GM19240 (cell line): ENCODE measurements at regions not wholly inside any gene's neighbourhood (a gene's known extent, or its start where the extent isn't known, plus 50 kb on each side); places are given as distances from the start of the nearest gene placed in this dataset.

ENCODE experiments used
- DNase-seq: peaks from one replicate; pipeline ENCODE4 v3.0.0; 2011; ENCODE audit warnings: low spot score; ENCODE audit not compliant: insufficient read length

GRCh38 chr1:13968361-13968760 lies 268.4 kb downstream of the PRDM2 start:
- no peak for DNase-seq

- DNase-seq = no peak
Observed at GRCh38 chr1:13970631-13971247, 270.8 kb downstream of the PRDM2 start.

DNA sequence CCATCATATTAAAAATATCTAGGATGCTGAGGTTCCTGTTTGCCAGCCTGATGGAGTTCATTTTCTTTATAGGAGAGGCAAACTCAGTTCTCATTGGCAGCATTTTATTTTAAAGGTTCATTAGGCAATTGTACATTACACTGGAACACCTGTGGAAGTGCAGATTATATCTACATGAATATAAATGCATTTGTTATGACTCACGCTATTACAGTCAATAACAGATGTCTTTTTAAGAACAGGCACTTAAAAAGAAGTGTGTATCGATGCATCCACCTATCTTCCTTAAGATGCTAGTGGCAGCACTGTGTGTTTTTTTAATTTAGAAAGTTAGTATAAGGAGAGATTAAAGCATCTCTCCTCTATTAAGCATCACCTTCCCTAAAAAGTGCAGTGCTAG lies 276.5 kb downstream of the PRDM2 start:
- no peak for DNase-seq

DNA sequence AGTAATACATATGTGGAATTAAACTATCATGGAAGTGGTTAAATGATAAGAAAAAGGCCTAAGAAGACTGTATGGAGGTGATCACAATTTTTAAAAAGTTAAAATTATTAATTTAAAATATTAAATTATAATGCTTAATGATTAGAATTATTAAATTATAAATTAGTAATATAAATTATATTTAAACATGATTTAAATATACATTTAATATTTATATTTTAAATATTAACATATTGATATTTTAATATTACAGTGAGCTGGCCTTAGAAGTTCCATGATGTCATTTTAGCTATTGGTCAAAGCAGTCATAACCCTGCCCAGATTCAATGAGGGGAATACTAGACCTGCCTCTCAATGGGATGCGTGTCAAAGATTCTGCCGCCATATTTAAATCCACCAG lies 281.2 kb downstream of the PRDM2 start:
- no peak for DNase-seq

- no peak for DNase-seq
Observed at GRCh38 chr1:13983393-13983792, 283.4 kb downstream of the PRDM2 start.

DNA sequence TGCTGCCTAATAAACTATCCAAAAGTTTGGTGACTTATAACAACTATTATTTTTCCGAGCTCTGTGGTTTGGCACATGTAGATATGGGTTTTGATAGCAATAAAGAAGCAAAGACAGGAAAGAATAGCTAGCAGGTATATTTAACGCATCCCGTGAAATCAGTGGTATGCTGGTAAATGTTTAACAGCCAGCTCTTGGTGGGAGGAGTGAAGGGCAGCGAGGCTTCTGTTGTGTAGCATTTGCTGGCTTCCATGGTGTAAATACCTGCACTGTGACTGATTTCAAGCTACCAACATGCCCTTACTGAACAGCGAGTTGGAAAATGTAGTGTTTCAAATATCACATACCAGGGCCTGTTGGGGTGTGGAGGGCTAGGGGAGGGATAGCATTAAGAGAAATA lies 291.0 kb downstream of the PRDM2 start:
- no peak for DNase-seq

GRCh38 chr1:13992489-13993285 lies 292.7 kb downstream of the PRDM2 start:
- no peak for DNase-seq

GRCh38 chr1:13994386-13994785 lies 294.4 kb downstream of the PRDM2 start:
- DNase-seq = no peak

DNA sequence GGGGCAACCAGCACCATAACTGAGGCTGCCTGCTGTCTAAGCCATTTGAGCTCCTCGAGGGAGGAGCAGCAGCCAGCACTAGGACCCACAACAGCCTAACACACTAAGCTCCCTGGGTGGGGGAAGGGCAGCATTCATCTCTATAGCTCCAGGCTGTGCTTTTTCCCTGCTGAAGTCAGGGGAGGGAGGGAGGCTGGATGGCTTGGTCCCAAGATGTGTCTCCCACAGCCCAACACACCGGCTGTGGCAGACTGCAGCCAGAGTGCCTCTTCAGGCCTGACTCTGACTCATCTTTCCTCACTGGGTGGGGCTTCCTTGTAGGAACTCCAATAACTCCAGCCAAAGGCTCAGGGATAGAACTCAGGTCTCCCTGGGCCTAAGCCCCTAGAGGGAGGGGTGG lies 296.3 kb downstream of the PRDM2 start:
- no peak for DNase-seq

DNA sequence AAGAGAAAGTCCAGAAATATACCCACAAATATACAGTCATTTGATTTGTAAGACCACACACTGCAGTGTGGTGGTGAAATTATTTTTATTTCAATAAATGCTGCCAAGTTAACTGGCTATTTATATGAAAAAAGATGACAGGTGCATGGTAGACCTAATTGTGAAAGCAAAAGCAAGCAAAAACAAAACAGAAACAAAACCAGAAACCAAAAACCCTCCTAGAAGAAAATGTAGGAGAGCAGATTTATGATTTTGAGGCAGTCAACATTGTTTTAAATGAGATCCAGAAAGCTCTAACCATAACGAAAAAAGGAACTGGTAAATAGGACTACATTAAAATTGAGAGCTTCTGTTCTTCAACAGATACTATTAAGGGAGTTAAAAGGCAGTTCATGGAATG lies 303.6 kb downstream of the PRDM2 start:
- DNase-seq = no peak

- no peak for DNase-seq
Observed at GRCh38 chr1:14009582-14009981, 309.6 kb downstream of the PRDM2 start.

GRCh38 chr1:14010476-14010875 lies 310.5 kb downstream of the PRDM2 start:
- no peak for DNase-seq

GRCh38 chr1:14011132-14011531 lies 311.1 kb downstream of the PRDM2 start:
- no peak for DNase-seq

DNA sequence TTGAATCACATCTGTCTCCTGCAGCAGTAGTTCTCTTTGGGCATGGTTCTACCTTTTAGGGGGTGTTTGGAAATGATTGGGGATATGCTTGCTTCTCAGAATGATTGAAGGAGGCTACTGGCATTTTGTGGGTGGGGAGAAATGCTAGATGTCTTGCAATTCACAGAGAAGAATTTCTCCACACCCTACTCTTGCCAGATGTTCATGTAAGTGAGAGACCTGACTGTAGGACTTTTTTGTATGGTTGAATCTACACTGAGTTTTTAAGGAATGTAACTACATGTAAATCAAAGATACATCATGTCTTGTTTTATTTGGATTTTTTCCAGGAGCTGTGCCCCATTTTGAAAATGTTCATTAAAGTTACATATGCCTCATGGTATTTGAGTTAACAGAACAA lies 311.9 kb downstream of the PRDM2 start:
- DNase-seq = no peak

- no peak for DNase-seq
Observed at GRCh38 chr1:14014929-14015328, 314.9 kb downstream of the PRDM2 start.

GRCh38 chr1:14015917-14016316 lies 315.9 kb downstream of the PRDM2 start:
- no peak for DNase-seq

- DNase-seq = no peak
Observed at GRCh38 chr1:14017531-14017961, 317.6 kb downstream of the PRDM2 start.

DNA sequence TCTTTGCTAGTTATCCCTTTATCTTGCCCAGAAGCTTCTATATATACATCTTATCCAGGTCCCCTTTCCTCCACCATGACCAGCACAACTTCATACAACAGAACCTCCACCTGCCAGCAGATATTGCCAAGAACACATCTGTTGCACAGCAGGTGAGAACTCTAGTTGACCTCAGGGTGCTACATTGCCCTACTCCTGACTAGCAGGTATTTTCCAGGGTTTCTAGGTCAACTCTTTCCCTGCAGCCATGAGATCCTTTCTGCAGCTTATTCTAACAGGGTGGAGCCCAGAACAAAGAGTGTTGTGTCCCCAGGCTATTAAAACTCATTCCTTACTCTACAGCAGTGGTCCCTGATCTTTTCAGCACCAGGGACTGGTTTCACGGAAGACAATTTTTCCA lies 319.5 kb downstream of the PRDM2 start:
- no peak for DNase-seq

- no peak for DNase-seq
Observed at GRCh38 chr1:14020006-14020405, 320.0 kb downstream of the PRDM2 start.

GRCh38 chr1:14027099-14027498 lies 327.1 kb downstream of the PRDM2 start:
- DNase-seq = no peak

- DNase-seq = no peak
Observed at GRCh38 chr1:14031461-14031860, 331.5 kb downstream of the PRDM2 start.

DNA sequence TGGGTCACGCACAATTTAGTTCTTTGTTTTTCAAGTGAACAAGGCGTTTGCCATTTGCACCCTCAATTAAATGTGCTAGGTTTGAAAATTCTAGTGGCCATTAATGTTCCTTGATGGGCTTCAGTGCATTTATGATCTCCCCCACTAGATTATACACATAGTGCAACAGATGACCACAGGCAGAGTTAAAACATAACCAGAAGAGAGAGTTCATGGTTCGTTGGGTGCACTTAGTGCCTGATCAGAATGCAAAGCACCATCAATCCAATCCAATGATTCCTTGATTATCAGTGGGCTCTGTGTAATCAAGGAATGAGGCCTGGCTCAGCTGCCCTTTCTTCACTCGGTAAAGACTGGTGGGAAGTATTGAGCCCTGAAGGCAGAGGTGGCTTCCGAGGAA lies 334.5 kb downstream of the PRDM2 start:
- DNase-seq = no peak
